ENCODE measurements at regions not wholly inside any gene's neighbourhood (a gene's known extent, or its start where the extent isn't known, plus 50 kb on each side); places are given as distances from the start of the nearest gene placed in this dataset.

- TF ChIP-seq CTCF (IDR thresholded peaks at IDR 0.05 in 2 of 3, conservative IDR thresholded peaks at IDR 0.05 in 1 of 3; ENCODE audit: control insufficient read depth in 2 of 3, extremely low read depth in 1 of 3, insufficient read depth in 1 of 3, low read depth in 3 of 3, low read length in 3 of 3) (no peak), RAD21 (IDR thresholded peaks at IDR 0.05; ENCODE audit: insufficient read depth, low read depth, low read length) (no peak), POLR2A (IDR thresholded peaks at IDR 0.05; ENCODE audit: low read depth, low read length) (no peak), ZNF274 (IDR thresholded peaks at IDR 0.05; ENCODE audit: insufficient read depth, insufficient read length) (no peak), EZH2 (IDR thresholded peaks at IDR 0.05; ENCODE audit: borderline replicate concordance, control insufficient read depth, low read depth, low read length) (no peak)
These were observed 335.8 kb upstream of the DDI1 start for GRCh38 chr11:103700622-103701021.

Measured in GM12878 (cell line).